Small intestine (tissue), 7 donors: ENCODE measurements at regions not wholly inside any gene's neighbourhood (a gene's known extent, or its start where the extent isn't known, plus 50 kb on each side); places are given as distances from the start of the nearest gene placed in this dataset.
A peak's percentile ranks its signal among the peaks of the same experiment; 100 is the strongest.

Experiments
- DNase-seq, 2 donors: peaks; one replicate each; pipeline versions ENCODE4 v3.0.0 to v3.0.0-alpha.2; 2013
- FAIRE-seq: peaks from 2 replicates; lab custom pipeline; 2012; peaks lifted over from hg19 to GRCh38; lab: Jason Lieb, UNC
- H3K27ac ChIP-seq, 3 donors: one replicate each; pipeline ENCODE4 v1.5.1; 2013; ENCODE audit warnings: low read length in 2 of 3, mild to moderate bottlenecking in 2 of 3, control low read depth in 1 of 3, inconsistent platforms in 1 of 3, low read depth in 1 of 3, moderate library complexity in 1 of 3
- H3K27me3 ChIP-seq, 3 donors: one replicate each; pipeline ENCODE4 v1.6.1; 2013; ENCODE audit warnings: low read length in 3 of 3, inconsistent platforms in 1 of 3; ENCODE audit not compliant: control insufficient read depth in 3 of 3, insufficient read depth in 3 of 3
- H3K36me3 ChIP-seq, 3 donors: one replicate each; pipeline ENCODE4 v1.6.1; 2013; ENCODE audit warnings: low read length in 3 of 3, inconsistent platforms in 1 of 3, low read depth in 1 of 3, mild to moderate bottlenecking in 1 of 3, moderate library complexity in 1 of 3; ENCODE audit not compliant: control insufficient read depth in 3 of 3, insufficient read depth in 2 of 3
- H3K4me1 ChIP-seq, 3 donors: one replicate each; pipeline ENCODE4 v1.6.1; 2013; ENCODE audit warnings: low read length in 2 of 3, inconsistent platforms in 1 of 3, low read depth in 1 of 3, mild to moderate bottlenecking in 1 of 3, moderate library complexity in 1 of 3; ENCODE audit not compliant: control insufficient read depth in 3 of 3, insufficient read depth in 2 of 3
- H3K4me3 ChIP-seq, 3 donors: one replicate each; pipeline ENCODE4 v1.5.1; 2013; ENCODE audit warnings: low read length in 3 of 3, control low read depth in 1 of 3, inconsistent platforms in 1 of 3, low read depth in 1 of 3, mild to moderate bottlenecking in 1 of 3, moderate library complexity in 1 of 3
- H3K9me3 ChIP-seq, 2 donors: one replicate each; pipeline ENCODE4 v1.6.1; 2013; ENCODE audit warnings: low read depth in 1 of 2, low read length in 1 of 2; ENCODE audit not compliant: control insufficient read depth in 2 of 2, insufficient read depth in 1 of 2
- WGBS, 3 donors: extraction: QIAGEN DNeasy Blood & Tissue Kit; methylation state at CpG; one replicate each; pipeline ENCODE4 v1.1.7; 2013; 5-methylcytosine and 5-hydroxymethylcytosine counted together
- donor health status: healthy with polysubstance abuse.
- donor health status: control.
- donor health status: control.
- donor health status: Bipolar disorder and iron deficiency.
- donor health status: healthy.

- Histone ChIP-seq H3K36me3 (no peaks in the 10 kb centered on the region), H3K4me3 (no peak overlapping the region), H3K27ac (peak overlapping the region in 2 of 3 donors; percentile 22 to 77), H3K27me3 (no peaks in the 10 kb centered on the region), H3K4me1 (peaks cover 0 to 8% (median 4%) of the 10 kb centered on the region in 3 donors), H3K9me3 (no peaks in the 10 kb centered on the region)
- 51 to 67% (median 57%) methylated on average over 5 of the region's 5 CpGs for WGBS, 3 donors
- DNase-seq (no peak), FAIRE-seq (no peak)
Measured at GRCh38 chr18:10057894-10058791, 144.3 kb downstream of the VAPA start.

- no peak for DNase-seq
- H3K27me3 ChIP-seq = no peaks in the 10 kb centered on the region
- H3K9me3 ChIP-seq = no peaks in the 10 kb centered on the region
- H3K4me1 ChIP-seq = peaks cover 0 to 8% (median 4%) of the 10 kb centered on the region in 3 donors
- no peak for FAIRE-seq
- H3K36me3 ChIP-seq = no peaks in the 10 kb centered on the region
- WGBS, 3 donors = 53 to 85% (median 74%) methylated on average over 22 of the region's 22 CpGs
- peak overlapping the region in 1 of 3 donors; percentile 60 for H3K27ac ChIP-seq
- no peak overlapping the region for H3K4me3 ChIP-seq
Measured at GRCh38 chr18:10059610-10060468, 146.0 kb downstream of the VAPA start.

DNA sequence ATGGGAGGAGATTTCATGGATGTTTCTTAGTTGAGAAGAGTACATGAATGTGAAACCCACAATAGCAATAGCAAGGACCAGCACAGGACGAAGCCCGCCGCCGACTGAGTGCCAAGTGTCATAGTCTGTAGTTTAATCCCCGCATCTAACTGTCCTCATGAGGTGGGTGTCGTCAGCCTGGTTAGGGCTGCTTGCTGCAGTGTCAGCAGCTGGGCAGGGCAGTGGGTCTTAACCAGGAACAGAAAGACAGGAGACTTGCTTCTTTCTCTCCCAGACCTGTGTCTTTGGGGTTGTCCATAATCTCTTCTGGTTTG lies 146.6 kb downstream of the VAPA start:
- 84 to 93% (median 86%) methylated on average over 6 of the region's 6 CpGs for WGBS, 3 donors
- no peaks in the 10 kb centered on the region for H3K27me3 ChIP-seq
- H3K4me3 ChIP-seq = no peak overlapping the region
- H3K4me1 ChIP-seq = peaks cover 0 to 8% (median 4%) of the 10 kb centered on the region in 3 donors
- no peaks in the 10 kb centered on the region for H3K36me3 ChIP-seq
- peak overlapping the region in 1 of 3 donors; percentile 21 for H3K27ac ChIP-seq
- H3K9me3 ChIP-seq = no peaks in the 10 kb centered on the region
- no peak for DNase-seq
- FAIRE-seq = no peak

DNA sequence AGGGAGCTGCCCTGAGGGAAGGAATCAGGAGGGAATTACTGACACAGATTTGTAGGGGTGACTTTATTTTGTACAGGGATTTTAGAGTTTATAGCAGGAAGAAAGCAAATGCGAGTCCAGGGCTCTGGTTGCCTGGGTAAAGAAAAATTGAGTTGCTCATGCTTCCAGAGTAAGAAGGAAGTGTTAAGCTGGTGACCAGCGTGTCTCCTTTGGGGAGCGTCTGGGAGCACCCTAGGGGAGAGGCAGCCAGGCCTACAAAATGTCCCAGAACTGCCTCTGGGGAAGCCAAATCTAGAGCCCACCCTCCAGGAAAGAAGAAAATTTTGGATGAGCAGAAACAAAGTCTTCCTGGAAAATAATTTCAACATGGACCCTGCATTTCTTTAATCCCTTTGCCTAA lies 147.0 kb downstream of the VAPA start:
- no peak for FAIRE-seq
- Histone ChIP-seq H3K4me3 (no peak overlapping the region), H3K36me3 (no peaks in the 10 kb centered on the region), H3K9me3 (no peaks in the 10 kb centered on the region), H3K27me3 (no peaks in the 10 kb centered on the region), H3K4me1 (peaks cover 0 to 8% (median 4%) of the 10 kb centered on the region in 3 donors), H3K27ac (peak overlapping the region in 1 of 3 donors; percentile 21)
- WGBS, 3 donors = 80 to 82% (median 82%) methylated on average over 3 of the region's 3 CpGs
- no peak for DNase-seq

DNA sequence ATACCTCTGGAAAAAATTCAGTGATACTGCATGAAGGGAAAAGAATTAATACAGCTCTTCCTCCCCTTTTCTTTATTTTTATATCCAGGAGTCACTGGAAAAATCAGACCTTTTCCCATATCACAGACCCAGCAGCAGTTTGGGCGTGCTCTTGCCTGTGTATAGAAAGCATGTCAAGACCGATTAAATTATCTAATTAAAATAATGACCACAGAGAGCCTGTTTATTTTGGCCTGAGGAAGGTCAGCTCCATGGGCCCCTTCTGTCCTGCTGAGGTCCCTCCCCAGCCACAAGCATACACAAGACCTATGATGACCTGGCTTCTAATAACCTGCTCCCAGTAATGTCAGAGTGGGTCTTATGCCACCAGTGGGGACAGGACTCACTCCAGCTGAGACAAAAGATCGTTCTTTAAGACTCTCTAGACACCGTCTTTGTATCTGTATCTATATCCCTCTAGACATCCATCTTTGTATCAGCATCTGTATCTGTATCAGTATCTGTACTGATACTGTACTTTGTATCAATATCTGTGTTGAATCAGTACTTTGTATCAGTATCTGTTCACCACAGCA lies 147.8 kb downstream of the VAPA start:
- Histone ChIP-seq H3K27me3 (no peaks in the 10 kb centered on the region), H3K9me3 (no peaks in the 10 kb centered on the region), H3K27ac (no peak overlapping the region), H3K4me3 (no peak overlapping the region), H3K4me1 (peaks cover 0 to 8% (median 4%) of the 10 kb centered on the region in 3 donors), H3K36me3 (no peaks in the 10 kb centered on the region)
- DNase-seq = no peak
- 69 to 82% (median 78%) methylated on average over 4 of the region's 4 CpGs for WGBS, 3 donors
- no peak for FAIRE-seq

DNA sequence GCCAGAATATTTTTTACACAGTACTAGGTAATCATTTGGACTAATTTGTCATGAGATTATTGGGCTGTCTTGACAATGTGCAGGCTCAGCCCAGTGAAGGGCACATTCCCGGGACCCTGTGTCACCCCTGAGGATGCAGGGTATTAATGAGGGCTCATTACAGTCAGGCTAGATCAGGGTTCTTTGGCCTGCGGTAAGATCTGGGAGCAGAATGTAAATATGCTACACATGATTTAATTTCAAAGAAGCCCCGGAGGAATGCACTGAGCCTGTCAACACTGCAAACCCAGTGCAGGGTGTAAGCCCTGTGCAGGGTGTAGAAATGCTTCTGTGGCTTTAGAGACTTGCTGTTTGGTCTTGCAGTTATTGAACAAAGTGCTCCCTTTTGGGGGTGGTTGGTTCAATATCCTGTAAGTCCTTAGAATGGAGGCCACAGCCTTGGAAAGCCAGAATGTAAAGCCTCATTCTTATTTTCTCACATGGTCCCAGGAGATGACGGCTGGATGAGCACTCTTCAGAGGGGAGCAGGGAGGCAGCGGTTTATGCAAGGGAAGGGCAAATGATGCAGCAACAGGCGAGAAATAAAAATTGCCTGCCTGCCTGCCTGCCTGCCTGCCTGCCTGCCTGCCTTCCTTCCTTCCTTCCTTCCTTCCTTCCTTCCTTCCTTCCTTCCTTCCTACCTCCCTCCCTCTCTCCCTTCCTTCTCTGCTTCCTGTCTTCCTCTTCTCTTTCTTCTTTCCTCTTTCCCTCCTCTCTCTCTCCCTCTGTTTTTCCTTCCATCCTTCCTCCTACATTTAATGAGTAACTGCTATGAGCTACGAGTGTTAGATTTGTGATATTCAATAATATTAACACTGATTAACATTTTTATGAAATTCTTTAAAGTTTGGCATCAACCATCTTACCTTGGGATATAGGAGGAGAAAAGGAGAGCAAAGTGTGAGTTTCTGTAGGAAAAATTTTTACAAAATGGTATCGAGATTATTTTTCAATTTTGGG lies 148.8 kb downstream of the VAPA start:
- FAIRE-seq (no peak), DNase-seq (no peak)
- Histone ChIP-seq H3K9me3 (no peaks in the 10 kb centered on the region), H3K36me3 (no peaks in the 10 kb centered on the region), H3K27me3 (no peaks in the 10 kb centered on the region), H3K4me1 (peaks cover 0 to 5% (median 4%) of the 10 kb centered on the region in 3 donors), H3K27ac (no peak overlapping the region), H3K4me3 (no peak overlapping the region)
- WGBS, 3 donors = 78 to 81% (median 80%) methylated on average over 8 of the region's 8 CpGs

- Histone ChIP-seq H3K27me3 (no peaks in the 10 kb centered on the region), H3K36me3 (no peaks in the 10 kb centered on the region), H3K27ac (no peak overlapping the region), H3K4me1 (peaks cover 0 to 4% (median 0%) of the 10 kb centered on the region in 3 donors), H3K9me3 (no peaks in the 10 kb centered on the region), H3K4me3 (no peak overlapping the region)
- WGBS, 3 donors = 92 to 95% (median 95%) methylated on average over 8 of the region's 8 CpGs
- FAIRE-seq = no peak
- DNase-seq = no peak
Measured at GRCh38 chr18:10063489-10063888, 149.7 kb downstream of the VAPA start.
